ENCODE measurements at regions not wholly inside any gene's neighbourhood (a gene's known extent, or its start where the extent isn't known, plus 50 kb on each side); places are given as distances from the start of the nearest gene placed in this dataset.
"Not testable (repeated sequence)": the region's sequence is repeated elsewhere in the genome, so short reads cannot be mapped to it uniquely, and the experiment has no call there.

- H3K27ac Mint-ChIP-seq, result no peak overlapping the region
- H3K9me3 Mint-ChIP-seq, result peaks cover 0 to 24% (median 18%) of the 10 kb centered on the region in 9 donors
- peaks cover 0 to 3% (median 0%) of the 10 kb centered on the region in 4 donors for H3K4me1 Mint-ChIP-seq
- peaks cover 2 to 33% (median 30%) of the 10 kb centered on the region in 5 donors for H3K27me3 Mint-ChIP-seq
- POLR2A ChIA-PET, result no interaction called here
- ATAC-seq (no peak), DNase-seq (no peak)
- H3K36me3 Mint-ChIP-seq, result peaks cover 0 to 8% (median 2%) of the 10 kb centered on the region in 3 donors
- no peak overlapping the region for H3K4me3 Mint-ChIP-seq
Observed at GRCh38 chr7:4486907-4487306, 195.2 kb upstream of the FOXK1 start.

GRCh38 chr7:4496911-4497310, 185.2 kb upstream of the FOXK1 start:
- H3K36me3 Mint-ChIP-seq, H3K27ac Mint-ChIP-seq, H3K4me1 Mint-ChIP-seq, POLR2A ChIA-PET, ATAC-seq, DNase-seq, H3K4me3 Mint-ChIP-seq: not testable (repeated sequence)
- peaks cover 6 to 11% (median 7%) of the 10 kb centered on the region in 5 donors for H3K27me3 Mint-ChIP-seq
- peaks cover 0 to 32% (median 12%) of the 10 kb centered on the region in 9 donors for H3K9me3 Mint-ChIP-seq

- Mint-ChIP-seq H3K4me1 (no peaks in the 10 kb centered on the region), H3K27me3 (peaks cover 6 to 11% (median 8%) of the 10 kb centered on the region in 5 donors), H3K4me3 (no peak overlapping the region), H3K36me3 (peaks cover 0 to 9% (median 0%) of the 10 kb centered on the region in 3 donors), H3K9me3 (peaks cover 0 to 25% (median 11%) of the 10 kb centered on the region in 9 donors), H3K27ac (no peak overlapping the region)
- no peak for DNase-seq
- no peak for ATAC-seq
- POLR2A ChIA-PET, result no interaction called here
Observed at GRCh38 chr7:4500812-4501211, 181.3 kb upstream of the FOXK1 start.

- not testable (repeated sequence) for ATAC-seq, H3K4me1 Mint-ChIP-seq
- peaks cover 0 to 26% (median 10%) of the 10 kb centered on the region in 5 donors for H3K27me3 Mint-ChIP-seq
Observed at GRCh38 chr7:4507886-4508285, 174.2 kb upstream of the FOXK1 start.

GRCh38 chr7:4513450-4513849, 168.6 kb upstream of the FOXK1 start:
- Mint-ChIP-seq H3K27me3 (peaks cover 4 to 34% (median 14%) of the 10 kb centered on the region in 5 donors), H3K4me3 (no peak overlapping the region), H3K36me3 (peaks cover 0 to 22% (median 0%) of the 10 kb centered on the region in 3 donors), H3K4me1 (no peaks in the 10 kb centered on the region), H3K27ac (no peak overlapping the region), H3K9me3 (peaks cover 3 to 32% (median 13%) of the 10 kb centered on the region in 9 donors)
- DNase-seq (no peak), ATAC-seq (no peak)
- POLR2A ChIA-PET, result no interaction called here

More at GRCh38 chr7:4507886-4508285, 174.2 kb upstream of the FOXK1 start:
- POLR2A ChIA-PET, H3K27ac Mint-ChIP-seq, DNase-seq, H3K4me3 Mint-ChIP-seq: not testable (repeated sequence)
- peaks cover 3 to 30% (median 10%) of the 10 kb centered on the region in 9 donors for H3K9me3 Mint-ChIP-seq
- peaks cover 0 to 20% (median 0%) of the 10 kb centered on the region in 3 donors for H3K36me3 Mint-ChIP-seq

- Mint-ChIP-seq H3K9me3 (peaks cover 0 to 4% (median 0%) of the 10 kb centered on the region in 9 donors), H3K27ac (no peak overlapping the region), H3K27me3 (peaks cover 13 to 54% (median 19%) of the 10 kb centered on the region in 5 donors), H3K4me3 (no peak overlapping the region), H3K36me3 (no peaks in the 10 kb centered on the region), H3K4me1 (no peaks in the 10 kb centered on the region)
- POLR2A ChIA-PET, result no interaction called here
- no peak for ATAC-seq
- DNase-seq, result no peak
Observed at GRCh38 chr7:4519819-4520520, 162.1 kb upstream of the FOXK1 start.

GRCh38 chr7:4523219-4523618, 158.9 kb upstream of the FOXK1 start:
- DNase-seq, result no peak
- POLR2A ChIA-PET, result no interaction called here
- Mint-ChIP-seq H3K4me1 (no peaks in the 10 kb centered on the region), H3K27ac (no peak overlapping the region), H3K27me3 (peaks cover 17 to 47% (median 22%) of the 10 kb centered on the region in 5 donors), H3K4me3 (no peak overlapping the region), H3K9me3 (peaks cover 0 to 4% (median 0%) of the 10 kb centered on the region in 9 donors), H3K36me3 (no peaks in the 10 kb centered on the region)
- no peak for ATAC-seq

GRCh38 chr7:4523873-4524272, 158.2 kb upstream of the FOXK1 start:
- Mint-ChIP-seq H3K4me3 (no peak overlapping the region), H3K9me3 (peaks cover 0 to 4% (median 0%) of the 10 kb centered on the region in 9 donors), H3K27ac (no peak overlapping the region), H3K27me3 (peaks cover 15 to 47% (median 23%) of the 10 kb centered on the region in 5 donors), H3K4me1 (no peaks in the 10 kb centered on the region), H3K36me3 (no peaks in the 10 kb centered on the region)
- POLR2A ChIA-PET, result no interaction called here
- DNase-seq (no peak), ATAC-seq (no peak)

- DNase-seq, result no peak
- Mint-ChIP-seq H3K4me3 (no peak overlapping the region), H3K27ac (no peak overlapping the region), H3K36me3 (no peaks in the 10 kb centered on the region), H3K9me3 (peaks cover 0 to 4% (median 0%) of the 10 kb centered on the region in 9 donors), H3K27me3 (peaks cover 15 to 45% (median 32%) of the 10 kb centered on the region in 5 donors), H3K4me1 (no peaks in the 10 kb centered on the region)
- ATAC-seq, result no peak
- POLR2A ChIA-PET, result no interaction called here
Observed at GRCh38 chr7:4525884-4526283, 156.2 kb upstream of the FOXK1 start.

- Mint-ChIP-seq H3K9me3 (peaks cover 0 to 4% (median 0%) of the 10 kb centered on the region in 9 donors), H3K4me1 (no peaks in the 10 kb centered on the region)
Observed at GRCh38 chr7:4527988-4528636, 154.0 kb upstream of the FOXK1 start.

GRCh38 chr7:4531236-4531635, 150.9 kb upstream of the FOXK1 start:
- H3K9me3 Mint-ChIP-seq, result peaks cover 0 to 2% (median 0%) of the 10 kb centered on the region in 9 donors
- no peak overlapping the region for H3K27ac Mint-ChIP-seq
- ATAC-seq, result no peak
- POLR2A ChIA-PET, result no interaction called here
- no peak overlapping the region for H3K4me3 Mint-ChIP-seq
- H3K36me3 Mint-ChIP-seq, result no peaks in the 10 kb centered on the region
- H3K27me3 Mint-ChIP-seq, result peaks cover 2 to 29% (median 10%) of the 10 kb centered on the region in 5 donors
- DNase-seq, result no peak
- H3K4me1 Mint-ChIP-seq, result no peaks in the 10 kb centered on the region

More at GRCh38 chr7:4527988-4528636, 154.0 kb upstream of the FOXK1 start:
- POLR2A ChIA-PET, result no interaction called here
- Mint-ChIP-seq H3K27ac (no peak overlapping the region), H3K4me3 (no peak overlapping the region), H3K36me3 (no peaks in the 10 kb centered on the region), H3K27me3 (peaks cover 11 to 40% (median 24%) of the 10 kb centered on the region in 5 donors)
- DNase-seq (no peak), ATAC-seq (no peak)

- H3K27ac Mint-ChIP-seq, H3K36me3 Mint-ChIP-seq, H3K4me3 Mint-ChIP-seq, ATAC-seq, POLR2A ChIA-PET, DNase-seq, H3K9me3 Mint-ChIP-seq, H3K4me1 Mint-ChIP-seq: not testable (repeated sequence)
- peaks cover 0 to 24% (median 10%) of the 10 kb centered on the region in 5 donors for H3K27me3 Mint-ChIP-seq
Observed at GRCh38 chr7:4533339-4533738, 148.8 kb upstream of the FOXK1 start.

GRCh38 chr7:4549681-4550080, 132.4 kb upstream of the FOXK1 start:
- Mint-ChIP-seq H3K4me1 (no peaks in the 10 kb centered on the region), H3K4me3 (no peak overlapping the region), H3K9me3 (peaks cover 6 to 51% (median 24%) of the 10 kb centered on the region in 9 donors), H3K36me3 (peaks cover 0 to 40% (median 2%) of the 10 kb centered on the region in 3 donors), H3K27me3 (peaks cover 11 to 43% (median 17%) of the 10 kb centered on the region in 5 donors), H3K27ac (peak overlapping the region in 2 of 10 donors; percentile 18 to 49)
- ATAC-seq (no peak), DNase-seq (no peak)
- POLR2A ChIA-PET, result no interaction called here

Data from naive thymus-derived CD8-positive, alpha-beta T cell (primary cell).